ENCODE measurements at regions not wholly inside any gene's neighbourhood (a gene's known extent, or its start where the extent isn't known, plus 50 kb on each side); places are given as distances from the start of the nearest gene placed in this dataset.

DNA sequence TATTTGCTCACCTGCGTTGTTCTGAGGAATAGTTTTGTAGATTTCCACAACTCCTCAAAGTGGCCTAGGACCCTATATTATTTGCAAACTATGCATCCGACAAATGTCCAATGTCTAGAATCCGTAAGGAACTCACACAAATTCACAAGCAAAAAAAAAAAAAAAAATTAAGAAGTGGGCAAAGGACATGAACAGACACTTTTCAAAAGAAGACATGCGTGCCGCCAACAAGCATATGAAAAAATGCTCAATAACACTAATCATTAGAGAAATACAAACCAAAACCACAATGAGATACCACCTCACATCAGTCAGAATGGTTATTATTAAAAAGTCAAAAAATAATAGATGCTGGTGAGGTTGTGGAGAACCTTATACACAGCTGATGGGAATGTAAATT, 398.5 kb upstream of the PROK2 start:
- no peak for DNase-seq (ENCODE audit: low read depth)

DNA sequence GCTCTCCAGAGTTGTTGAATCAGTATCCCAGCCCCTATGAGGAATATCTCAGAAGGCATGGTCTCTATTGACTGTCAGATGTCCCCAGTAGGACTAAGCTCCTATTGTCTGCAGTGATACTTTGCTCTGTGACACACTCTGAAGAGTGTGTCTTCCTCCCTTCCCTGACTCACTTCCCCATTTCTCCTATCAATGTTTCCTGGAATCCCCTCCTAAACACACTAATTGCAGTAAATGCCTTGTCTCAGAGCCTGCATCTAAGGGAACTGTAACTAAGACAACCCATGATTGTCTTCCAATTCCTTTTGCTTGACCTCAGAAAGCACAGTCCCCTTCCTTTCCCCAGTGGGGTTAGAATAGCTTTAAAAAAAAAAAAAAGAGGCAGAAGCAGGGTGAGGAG, 397.3 kb upstream of the PROK2 start:
- no peak for DNase-seq (ENCODE audit: low read depth)

DNA sequence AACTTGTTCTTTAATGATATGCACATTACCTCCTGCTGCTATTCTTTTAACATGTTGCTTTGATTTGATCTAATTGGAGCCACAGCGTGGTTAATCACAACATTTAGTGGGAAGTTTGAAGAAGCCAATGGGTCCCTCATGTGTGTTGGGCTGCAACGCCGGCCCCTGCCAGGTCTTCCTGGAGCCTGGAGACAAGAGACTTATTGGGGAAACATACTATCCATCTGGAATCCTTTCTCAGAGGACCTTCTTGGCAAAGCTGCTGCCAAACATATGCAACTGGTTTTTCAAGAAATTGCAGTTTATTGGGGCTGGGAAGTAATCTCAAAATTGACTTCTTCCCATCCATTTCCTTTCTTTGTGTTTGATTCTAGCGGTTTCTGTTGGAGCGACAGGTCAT, 396.3 kb upstream of the PROK2 start:
- DNase-seq (ENCODE audit: low read depth), result no peak

DNA sequence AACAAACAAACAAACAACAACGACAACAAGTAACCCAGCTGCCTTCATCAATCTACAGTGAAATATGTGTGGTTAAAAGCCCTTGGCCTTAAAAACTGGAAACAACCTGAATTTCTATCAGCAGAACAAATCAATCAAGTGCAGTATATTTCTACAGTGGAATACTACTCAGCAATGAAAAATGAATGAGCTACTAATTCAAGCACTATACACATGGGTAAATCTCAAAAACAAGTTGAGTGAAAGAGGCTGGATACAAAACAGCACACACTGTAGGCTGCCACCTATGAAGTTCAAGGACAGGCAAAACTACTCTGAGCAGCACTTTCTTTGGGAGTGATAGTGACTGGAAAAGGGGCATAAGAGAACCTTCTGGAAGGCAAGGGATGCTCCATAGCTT, 395.5 kb upstream of the PROK2 start:
- DNase-seq (ENCODE audit: low read depth), result no peak

DNA sequence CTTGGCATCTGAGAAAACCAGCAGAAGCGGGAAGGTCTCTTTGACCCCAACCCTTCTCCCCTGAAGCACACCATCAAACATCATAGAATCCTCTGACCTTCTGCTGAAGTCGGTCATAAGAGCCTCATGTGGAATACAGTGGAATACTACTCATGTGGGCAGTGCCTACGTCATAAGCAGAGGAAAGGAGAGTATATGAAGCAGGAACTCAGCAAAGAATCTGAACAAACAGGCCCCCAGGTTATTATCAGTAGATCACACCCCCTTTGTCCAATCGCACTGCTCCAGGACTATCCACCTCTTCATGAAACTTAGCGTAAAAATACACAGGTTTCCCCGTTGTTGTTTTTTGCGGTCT, 394.1 kb upstream of the PROK2 start:
- DNase-seq (ENCODE audit: low read depth), result no peak

DNA sequence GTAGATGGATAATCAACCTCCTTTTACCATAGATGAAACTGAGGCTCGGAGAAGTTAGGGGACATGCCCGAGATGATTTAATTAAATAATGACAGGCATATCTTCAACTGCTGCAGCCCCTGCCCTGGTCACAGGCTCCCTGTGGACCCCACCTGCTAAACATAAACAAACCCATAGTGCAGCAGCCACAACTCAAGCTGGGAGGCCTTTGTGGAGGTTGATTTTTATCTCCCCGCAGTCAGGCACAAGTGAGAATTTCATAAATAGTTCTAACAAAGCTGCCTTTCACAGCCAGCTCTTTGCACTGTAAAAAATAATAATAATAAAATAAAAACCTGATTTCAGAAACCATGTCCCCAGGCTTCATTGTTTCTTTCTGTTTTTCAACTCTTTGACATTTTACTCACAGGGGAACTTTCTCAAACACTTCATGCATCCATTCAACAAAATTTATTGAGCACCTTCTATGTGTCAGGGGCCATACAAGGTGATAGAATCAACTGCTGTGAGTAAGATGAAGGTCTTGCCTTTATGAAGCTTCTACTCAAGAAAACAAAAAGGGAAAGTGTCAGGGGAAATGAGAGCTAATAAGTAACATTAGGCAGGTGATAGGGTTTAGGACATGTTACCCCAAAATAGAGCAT, 393.6 kb upstream of the PROK2 start:
- no peak for DNase-seq (ENCODE audit: low read depth)

DNA sequence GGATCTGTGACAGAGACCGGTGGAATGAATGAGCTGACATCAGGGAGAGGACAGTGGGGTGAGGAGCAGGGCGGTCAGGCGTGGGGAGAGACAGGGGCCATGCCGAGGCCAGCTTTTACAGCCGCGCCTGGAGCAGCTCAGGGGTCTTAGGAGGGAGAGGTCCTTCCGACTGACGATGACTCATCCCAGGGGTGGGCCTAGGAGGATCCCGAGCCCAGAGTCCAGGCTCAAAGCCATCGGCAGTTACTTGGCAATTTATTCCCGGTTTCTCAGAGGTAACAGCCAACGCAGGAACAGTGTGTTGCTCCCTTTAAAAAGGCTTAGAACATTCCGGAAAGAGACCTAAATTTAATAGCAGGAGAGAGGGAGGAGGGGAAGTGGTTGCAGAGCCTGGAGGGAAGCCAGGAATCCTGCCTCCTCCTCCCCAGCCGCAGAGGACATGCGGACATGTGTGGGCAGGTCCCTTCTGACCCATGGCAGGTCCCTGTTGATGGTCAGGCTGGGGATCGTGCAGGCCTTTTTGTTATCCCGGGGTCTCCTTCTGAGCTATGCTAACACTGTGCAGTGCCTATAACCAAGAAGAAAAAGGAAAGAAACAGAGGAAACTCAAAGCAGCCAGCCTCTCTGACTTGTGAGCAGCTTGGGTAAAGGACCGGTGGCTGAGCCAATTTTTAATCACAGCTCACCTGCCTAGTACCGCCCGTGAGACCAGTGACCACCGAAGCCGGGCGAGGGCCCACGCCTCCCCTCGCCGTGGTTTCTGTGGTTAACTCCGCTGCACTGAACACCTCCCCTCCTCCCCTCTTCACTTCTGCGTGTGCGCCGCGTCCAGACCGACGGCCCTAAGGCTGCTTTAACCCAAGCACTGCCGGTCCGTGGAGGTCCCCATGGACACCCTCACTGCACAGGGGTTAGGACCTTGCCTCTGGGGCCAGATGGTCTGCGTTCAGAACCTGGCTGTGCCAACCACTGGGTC, 392.4 kb upstream of the PROK2 start:
- peak; percentile 73 for DNase-seq (ENCODE audit: low read depth)

DNA sequence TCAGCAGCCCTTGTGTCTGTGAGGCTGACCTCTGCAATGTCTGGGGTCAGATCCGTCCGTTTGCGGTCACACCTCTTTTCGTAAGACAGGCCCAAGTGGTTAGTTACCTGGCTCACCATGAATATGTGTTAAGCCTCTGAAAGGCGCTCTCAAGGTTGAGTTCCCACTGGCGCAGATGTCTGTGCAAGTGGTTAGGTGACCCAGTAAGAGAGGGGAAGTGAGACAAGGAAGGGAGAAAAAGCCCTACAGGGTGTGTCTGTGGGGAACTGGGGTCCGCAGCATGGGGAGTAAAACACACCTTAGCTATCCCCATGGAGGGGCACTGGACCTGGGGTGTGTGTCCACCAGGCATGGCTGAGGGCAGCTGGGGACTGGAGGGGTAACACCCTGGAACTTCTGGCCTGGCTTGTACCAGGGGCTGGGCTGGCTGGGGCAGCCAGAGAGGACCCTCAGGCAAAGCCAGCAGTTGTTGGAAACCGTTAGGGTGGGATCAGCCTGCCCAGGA, 391.6 kb upstream of the PROK2 start:
- no peak for DNase-seq (ENCODE audit: low read depth)

DNA sequence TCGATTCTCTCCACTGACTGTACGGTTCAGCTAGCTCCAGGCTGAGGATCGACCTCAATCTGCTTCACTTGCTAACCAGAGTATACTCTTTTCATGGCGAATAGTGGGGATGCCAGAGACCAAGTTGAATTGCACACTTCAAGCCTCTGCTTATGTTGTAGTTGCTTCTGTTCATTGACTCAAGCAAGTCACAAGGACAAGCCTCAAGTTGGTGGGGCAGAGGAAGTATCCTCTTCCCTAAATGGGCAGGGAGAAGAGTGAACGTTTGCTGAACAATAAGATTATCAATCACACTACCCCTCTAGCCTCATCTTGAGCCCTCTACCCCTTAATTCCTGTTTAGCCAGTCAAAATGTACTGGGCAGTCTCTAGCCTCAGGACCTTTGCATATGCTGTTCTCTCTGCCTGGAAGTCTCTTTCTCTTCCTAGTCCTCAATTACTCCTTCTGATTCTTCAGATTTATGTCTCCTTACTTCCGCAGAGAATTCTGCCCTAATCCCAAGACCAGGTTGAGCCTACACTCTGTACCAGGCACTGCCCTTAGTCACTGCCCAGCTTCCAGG, 390.4 kb upstream of the PROK2 start:
- no peak for DNase-seq (ENCODE audit: low read depth)

DNA sequence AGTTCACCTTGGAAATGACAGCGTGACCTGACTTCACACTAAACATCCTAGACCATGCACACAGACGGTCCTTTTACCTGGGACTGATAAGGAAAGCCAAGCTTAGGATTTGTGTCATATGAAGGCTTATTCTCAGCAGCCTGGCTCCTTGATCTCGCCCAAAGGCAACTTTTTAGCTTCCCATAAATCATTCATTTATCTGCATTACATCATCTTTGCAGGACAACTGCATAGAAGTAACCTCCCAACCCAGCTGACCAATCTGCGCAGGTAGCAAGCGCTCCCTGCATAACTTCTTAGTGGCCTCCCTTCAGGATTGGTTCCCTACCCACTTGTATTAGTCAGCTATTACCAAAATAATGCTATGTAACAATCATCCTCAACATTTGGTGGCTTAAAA, 389.9 kb upstream of the PROK2 start:
- DNase-seq (ENCODE audit: low read depth), result no peak

DNA sequence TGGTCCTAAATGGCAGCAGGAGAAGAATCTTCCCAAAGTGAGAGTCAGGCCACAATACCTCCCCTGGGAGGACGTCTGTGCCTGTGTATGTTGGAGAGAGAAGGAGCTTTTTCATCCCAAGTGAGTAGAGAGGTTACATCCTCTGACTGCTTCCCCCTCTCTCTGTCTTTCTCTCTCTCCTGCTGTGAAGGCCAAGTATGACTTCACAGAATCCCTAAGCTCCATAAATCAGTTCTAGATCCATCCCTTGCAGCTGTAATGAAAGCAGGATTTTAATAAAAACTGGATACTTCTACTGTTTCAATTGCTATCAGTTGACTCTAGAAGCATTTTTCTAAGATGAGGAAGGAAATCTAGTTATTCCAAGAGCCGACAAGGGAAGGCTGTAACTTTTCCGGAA, 389.1 kb upstream of the PROK2 start:
- DNase-seq (ENCODE audit: low read depth), result no peak

DNA sequence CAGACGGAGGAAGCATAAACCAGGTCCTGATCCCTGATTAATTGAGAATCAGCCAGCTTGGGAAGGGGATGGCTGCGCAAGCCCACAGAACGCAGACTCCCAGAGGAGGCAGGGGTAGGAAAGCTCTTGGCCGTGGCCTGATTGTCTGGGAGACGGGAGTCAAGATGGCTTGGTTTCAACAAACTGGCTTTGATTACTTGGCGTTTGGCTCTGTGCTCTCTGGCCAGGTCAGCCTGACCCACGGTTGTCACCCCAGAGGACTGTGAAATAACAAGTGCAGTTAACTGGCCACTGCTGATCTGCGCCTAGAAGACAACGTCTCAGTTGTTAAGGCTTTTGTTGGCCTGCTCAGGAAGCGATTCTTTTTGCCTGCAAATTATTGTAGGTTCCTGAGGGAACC, 387.0 kb upstream of the PROK2 start:
- DNase-seq (ENCODE audit: low read depth), result no peak

DNA sequence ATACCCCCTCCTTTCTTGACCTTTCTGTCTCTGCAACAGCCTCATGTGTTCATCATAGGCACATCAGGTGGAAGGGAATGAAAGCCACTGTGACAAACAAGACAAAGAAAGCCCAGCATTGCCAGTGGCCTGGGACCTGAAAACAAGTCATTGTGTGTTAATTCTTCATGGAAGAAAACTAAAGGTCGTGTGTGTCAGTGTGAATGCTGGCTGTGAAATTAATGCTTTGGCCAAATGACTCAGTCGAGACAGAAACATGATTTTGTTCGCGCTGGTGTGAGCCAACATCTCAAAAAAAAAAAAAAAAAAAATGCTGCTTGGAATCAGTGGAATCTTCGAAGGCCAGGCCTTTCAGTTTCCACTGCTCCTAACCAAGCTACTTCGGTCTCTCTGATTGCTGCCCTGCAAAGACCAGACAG, 386.5 kb upstream of the PROK2 start:
- no peak for DNase-seq (ENCODE audit: low read depth)

DNA sequence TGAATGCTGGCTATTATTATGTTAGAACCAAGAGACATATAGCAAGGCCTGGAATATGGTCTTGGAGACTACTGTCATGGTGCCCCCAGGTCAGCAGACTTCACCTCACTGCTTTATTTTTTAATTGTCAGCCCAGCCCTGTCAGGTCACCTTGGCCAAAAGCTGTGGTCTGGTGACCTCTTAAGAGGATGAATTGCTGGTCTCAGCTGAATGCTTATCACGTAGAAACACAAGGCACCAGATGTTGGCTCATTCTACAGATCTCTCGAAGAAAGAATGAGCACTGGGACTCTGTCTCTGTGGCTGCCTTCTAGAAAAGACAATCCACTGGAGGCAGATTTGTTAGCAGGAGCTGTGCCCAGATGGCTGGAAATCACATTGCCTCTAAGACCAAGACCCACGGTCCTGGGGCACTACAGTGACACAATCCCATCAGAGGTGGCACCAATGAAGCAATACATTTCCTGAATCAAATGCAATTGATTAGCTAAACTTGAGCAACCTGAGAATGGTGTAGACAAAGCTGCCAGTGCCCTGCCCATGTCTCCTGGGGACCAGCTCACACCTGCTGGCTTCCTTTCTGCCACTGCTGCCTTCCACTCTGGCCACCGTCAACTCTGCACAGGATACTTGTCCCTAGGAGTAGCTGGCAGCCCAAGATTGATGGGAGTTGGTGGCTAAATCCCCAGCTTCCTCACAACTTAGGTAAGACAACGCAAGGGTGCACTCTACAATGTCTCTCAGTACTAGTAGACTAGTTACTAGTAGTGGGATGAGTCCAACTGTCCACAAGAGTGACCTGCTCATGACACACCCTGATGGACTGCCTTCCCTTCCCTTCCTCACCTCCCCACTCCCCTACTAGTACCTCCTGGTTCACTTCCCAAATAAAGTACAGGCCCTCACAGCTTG, 384.9 kb upstream of the PROK2 start:
- no peak for DNase-seq (ENCODE audit: low read depth)

DNA sequence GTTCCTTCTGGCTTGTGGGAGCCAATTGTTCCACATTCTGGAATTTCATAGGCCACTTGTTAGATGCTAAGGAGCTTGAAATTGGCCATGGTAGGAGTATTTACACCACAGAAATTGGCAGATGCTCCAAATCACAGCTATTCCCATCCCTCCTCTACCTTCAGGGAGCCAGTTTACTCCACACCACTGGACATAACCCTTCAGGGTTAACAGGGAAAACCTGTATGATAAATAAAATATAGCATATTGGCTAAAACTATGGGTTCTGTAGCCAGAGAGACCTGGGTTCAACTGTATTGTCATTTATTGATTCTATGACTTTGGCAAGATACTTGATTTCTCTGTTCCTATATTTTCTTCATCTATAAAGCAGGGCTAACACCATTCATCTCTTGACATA, 384.2 kb upstream of the PROK2 start:
- DNase-seq (ENCODE audit: low read depth), result no peak

DNA sequence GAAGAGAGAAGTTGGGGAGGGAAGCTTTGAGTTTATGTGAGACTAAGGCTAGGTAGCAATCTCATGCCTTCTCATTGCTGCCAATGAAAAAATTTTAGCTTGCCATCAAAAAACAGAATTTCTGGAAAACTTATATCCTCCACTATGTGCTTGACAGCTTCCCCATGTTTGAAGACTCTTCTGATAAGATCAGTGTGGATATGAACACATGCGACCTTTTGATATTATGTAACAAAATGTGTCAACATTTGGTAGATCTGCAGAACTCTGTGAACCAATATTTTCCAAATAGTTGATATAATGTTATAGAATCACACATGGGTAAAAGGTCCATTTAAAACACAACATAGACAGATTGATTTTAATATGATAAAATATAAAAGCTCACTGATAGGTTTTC, 380.9 kb upstream of the PROK2 start:
- DNase-seq (ENCODE audit: low read depth), result no peak

DNA sequence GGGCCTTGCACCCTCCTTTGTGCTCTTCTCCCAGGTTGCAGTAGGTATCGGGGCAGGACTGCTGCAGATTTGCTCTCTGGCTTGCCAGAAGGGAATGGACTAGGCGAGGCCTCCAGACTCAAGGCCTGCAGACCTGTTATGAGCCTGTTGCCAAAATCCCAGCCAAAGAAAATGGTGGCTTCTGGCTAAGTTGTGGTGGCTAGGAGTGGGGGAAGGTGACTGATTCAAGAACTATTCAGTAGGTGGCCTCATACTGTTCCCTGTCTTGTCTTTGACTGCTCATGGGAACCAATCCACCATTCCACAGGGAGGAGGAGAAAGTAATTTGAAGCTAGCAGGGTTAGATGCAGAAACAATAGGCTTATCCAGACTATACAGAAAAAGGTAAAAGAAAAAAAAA, 380.4 kb upstream of the PROK2 start:
- no peak for DNase-seq (ENCODE audit: low read depth)

DNA sequence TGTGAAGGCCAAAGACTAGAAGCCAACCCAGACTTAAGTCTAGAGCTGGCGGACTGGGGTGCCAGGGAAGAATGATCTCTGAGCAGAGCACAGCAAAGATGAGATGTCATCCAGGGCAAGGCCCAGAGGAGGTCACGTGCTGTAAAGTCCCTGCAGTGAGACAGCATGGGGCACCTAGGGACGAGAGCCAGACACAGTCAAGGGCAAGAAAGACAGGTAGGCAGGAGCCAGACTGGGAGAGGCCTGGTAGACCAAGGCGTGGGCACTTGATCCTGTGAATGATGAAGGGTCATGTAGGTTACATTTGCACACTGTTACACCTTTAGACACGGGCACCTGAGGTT, 379.7 kb upstream of the PROK2 start:
- DNase-seq (ENCODE audit: low read depth), result no peak

DNA sequence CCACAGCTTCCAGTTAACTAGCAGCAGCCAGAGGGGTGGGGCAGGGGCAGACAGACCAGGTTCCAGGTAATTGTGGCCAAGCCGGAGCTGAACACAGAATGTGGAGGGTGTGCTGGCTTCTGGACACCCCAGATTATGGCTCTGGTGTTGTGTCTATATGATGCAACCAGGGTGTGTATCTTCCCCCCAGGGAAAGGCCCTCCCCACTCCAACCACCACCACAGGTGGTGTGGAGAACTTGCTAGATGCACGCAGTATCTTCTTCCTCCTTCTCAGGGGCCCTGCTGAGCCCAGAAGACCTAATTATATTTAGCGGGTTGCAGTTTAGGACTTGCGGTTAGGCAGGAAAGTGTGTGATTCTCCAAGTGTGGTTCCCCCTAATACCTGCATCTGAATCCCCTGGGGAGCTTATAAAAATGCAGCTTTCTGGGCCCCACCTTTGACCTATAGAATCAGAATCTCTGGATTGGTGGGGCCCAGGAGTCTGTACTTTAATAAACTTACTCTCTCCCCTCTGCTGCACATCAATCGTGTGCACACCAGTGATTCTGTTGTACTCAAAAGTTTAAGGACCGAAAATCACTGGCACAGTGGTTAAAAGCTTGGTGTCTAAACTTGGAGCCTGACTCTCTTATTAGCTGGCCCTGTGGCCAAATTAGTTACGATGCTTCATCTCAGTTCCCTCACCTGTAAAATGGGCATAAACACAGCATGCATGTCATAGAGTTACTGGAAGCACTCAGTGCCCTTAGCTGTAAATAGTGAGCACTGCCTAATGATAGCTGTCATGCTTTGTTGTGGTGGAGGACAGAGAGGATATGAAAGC, 379.1 kb upstream of the PROK2 start:
- DNase-seq (ENCODE audit: low read depth), result no peak

DNA sequence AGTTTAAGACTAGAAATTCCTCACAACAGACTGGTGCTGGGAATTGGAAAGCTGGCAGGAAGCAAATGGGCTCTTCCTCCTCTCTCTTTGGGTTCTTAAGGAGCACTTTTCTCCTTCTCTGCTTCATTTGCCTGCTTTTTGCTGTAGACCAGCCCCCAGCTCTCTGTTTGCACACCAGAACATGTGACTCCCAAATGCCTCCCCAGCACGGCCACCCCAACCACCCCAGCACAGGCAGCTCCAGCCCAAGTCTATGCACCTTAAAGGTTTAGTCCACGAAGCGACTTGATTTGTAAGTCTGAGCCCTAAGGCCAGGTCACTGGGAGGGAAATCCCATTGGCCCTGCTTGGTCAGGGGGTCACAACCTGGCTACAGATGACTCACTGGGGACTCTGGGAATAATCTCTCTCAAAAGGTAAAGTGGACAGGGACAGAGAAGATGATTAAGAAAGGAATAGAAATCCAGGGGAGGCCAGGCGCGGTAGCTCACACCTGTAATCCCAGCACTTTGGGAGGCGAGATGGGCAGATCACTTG, 377.8 kb upstream of the PROK2 start:
- no peak for DNase-seq (ENCODE audit: low read depth)
